ENCODE measurements at regions not wholly inside any gene's neighbourhood (a gene's known extent, or its start where the extent isn't known, plus 50 kb on each side); places are given as distances from the start of the nearest gene placed in this dataset.

- no peak for ATAC-seq (ENCODE audit: low FRiP score in 2 of 2)
Observed at GRCh38 chr5:53814819-53815218, 254.4 kb downstream of the NDUFS4 start.

GRCh38 chr5:53815471-53815870, 255.0 kb downstream of the NDUFS4 start:
- 83 to 89% methylated on average over 2 of the region's 2 CpGs for WGBS, 2 donors
- Histone ChIP-seq H3K9me3 (no peaks in the 10 kb centered on the region), H3K4me1 (no peaks in the 10 kb centered on the region), H3K36me3 (no peaks in the 10 kb centered on the region), H3K4me3 (no peak overlapping the region), H3K27me3 (no peaks in the 10 kb centered on the region), H3K27ac (no peak overlapping the region)
- ATAC-seq (ENCODE audit: low FRiP score in 2 of 2) (no peak), DNase-seq (no peak)
- no peak for TF ChIP-seq POLR2A (IDR thresholded peaks at IDR 0.05)
- no peak for TF ChIP-seq POLR2AphosphoS5 (IDR thresholded peaks at IDR 0.05)
- no peak for TF ChIP-seq CTCF (IDR thresholded peaks at IDR 0.05)
- TF ChIP-seq EP300 (IDR thresholded peaks at IDR 0.05) = no peak

More at GRCh38 chr5:53814819-53815218, 254.4 kb downstream of the NDUFS4 start:
- Histone ChIP-seq H3K9me3 (no peaks in the 10 kb centered on the region), H3K4me1 (no peaks in the 10 kb centered on the region), H3K36me3 (no peaks in the 10 kb centered on the region), H3K27ac (no peak overlapping the region), H3K27me3 (no peaks in the 10 kb centered on the region), H3K4me3 (no peak overlapping the region)
- no peak for DNase-seq
- 55 to 59% methylated on average over 2 of the region's 2 CpGs for WGBS, 2 donors
- TF ChIP-seq POLR2A (IDR thresholded peaks at IDR 0.05) (no peak), EP300 (IDR thresholded peaks at IDR 0.05) (no peak), POLR2AphosphoS5 (IDR thresholded peaks at IDR 0.05) (no peak)

GRCh38 chr5:53817183-53817582, 256.7 kb downstream of the NDUFS4 start:
- no peak for TF ChIP-seq EP300 (IDR thresholded peaks at IDR 0.05)
- no peak for TF ChIP-seq CTCF (IDR thresholded peaks at IDR 0.05)
- TF ChIP-seq POLR2AphosphoS5 (IDR thresholded peaks at IDR 0.05) = no peak
- no peak for TF ChIP-seq POLR2A (IDR thresholded peaks at IDR 0.05)
- H3K27ac ChIP-seq = no peak overlapping the region
- no peaks in the 10 kb centered on the region for H3K9me3 ChIP-seq
- no peaks in the 10 kb centered on the region for H3K27me3 ChIP-seq
- ATAC-seq (ENCODE audit: low FRiP score in 2 of 2) = no peak
- no peaks in the 10 kb centered on the region for H3K4me1 ChIP-seq
- DNase-seq = no peak
- H3K4me3 ChIP-seq = no peak overlapping the region
- no peaks in the 10 kb centered on the region for H3K36me3 ChIP-seq

GRCh38 chr5:53819482-53819881, 259.0 kb downstream of the NDUFS4 start:
- ATAC-seq (ENCODE audit: low FRiP score in 2 of 2) (no peak), DNase-seq (no peak)
- 83 to 89% methylated on average over 7 to 8 of the region's 8 CpGs for WGBS, 2 donors
- Histone ChIP-seq H3K27me3 (no peaks in the 10 kb centered on the region), H3K27ac (no peak overlapping the region), H3K36me3 (no peaks in the 10 kb centered on the region), H3K9me3 (no peaks in the 10 kb centered on the region), H3K4me1 (no peaks in the 10 kb centered on the region), H3K4me3 (no peak overlapping the region)
- no peak for TF ChIP-seq POLR2A (IDR thresholded peaks at IDR 0.05)
- TF ChIP-seq POLR2AphosphoS5 (IDR thresholded peaks at IDR 0.05) = no peak
- TF ChIP-seq EP300 (IDR thresholded peaks at IDR 0.05) = no peak
- TF ChIP-seq CTCF (IDR thresholded peaks at IDR 0.05) = no peak

GRCh38 chr5:53820119-53820801, 259.8 kb downstream of the NDUFS4 start:
- no peak for TF ChIP-seq POLR2A (IDR thresholded peaks at IDR 0.05)
- TF ChIP-seq POLR2AphosphoS5 (IDR thresholded peaks at IDR 0.05) = no peak
- TF ChIP-seq CTCF (IDR thresholded peaks at IDR 0.05) = no peak
- no peak for TF ChIP-seq EP300 (IDR thresholded peaks at IDR 0.05)
- no peaks in the 10 kb centered on the region for H3K36me3 ChIP-seq
- WGBS, 2 donors = 66 to 87% methylated on average over 2 of the region's 2 CpGs
- no peak overlapping the region for H3K27ac ChIP-seq
- no peak overlapping the region for H3K4me3 ChIP-seq
- no peaks in the 10 kb centered on the region for H3K4me1 ChIP-seq
- H3K9me3 ChIP-seq = no peaks in the 10 kb centered on the region
- ATAC-seq (ENCODE audit: low FRiP score in 2 of 2) = no peak
- no peak for DNase-seq
- H3K27me3 ChIP-seq = no peaks in the 10 kb centered on the region
